Left kidney (tissue), 1 donor: ENCODE measurements at regions not wholly inside any gene's neighbourhood (a gene's known extent, or its start where the extent isn't known, plus 50 kb on each side); places are given as distances from the start of the nearest gene placed in this dataset.

ENCODE experiments used
- DNase-seq: peaks from one replicate; pipeline ENCODE4 v3.0.0-alpha.2; 2013

GRCh38 chr5:158368686-158369085 is 509.7 kb upstream of the CLINT1 start:
- no peak for DNase-seq

- DNase-seq, result no peak
Measured at GRCh38 chr5:158364367-158364766, 505.4 kb upstream of the CLINT1 start.

GRCh38 chr5:158354958-158355357 is 496.0 kb upstream of the CLINT1 start:
- DNase-seq, result no peak

- DNase-seq, result no peak
Measured at GRCh38 chr5:158351485-158352125, 492.7 kb upstream of the CLINT1 start.

GRCh38 chr5:158349987-158350386 is 491.0 kb upstream of the CLINT1 start:
- peak; percentile 21 for DNase-seq

GRCh38 chr5:158344376-158344775 is 485.4 kb upstream of the CLINT1 start:
- no peak for DNase-seq

- no peak for DNase-seq
Measured at GRCh38 chr5:158340608-158341007, 481.7 kb upstream of the CLINT1 start.

- no peak for DNase-seq
Measured at GRCh38 chr5:158326256-158326655, 467.3 kb upstream of the CLINT1 start.

GRCh38 chr5:158324236-158324635 is 465.3 kb upstream of the CLINT1 start:
- no peak for DNase-seq

- no peak for DNase-seq
Measured at GRCh38 chr5:158322620-158323019, 463.7 kb upstream of the CLINT1 start.

GRCh38 chr5:158320934-158321333 is 462.0 kb upstream of the CLINT1 start:
- DNase-seq, result no peak

- DNase-seq, result no peak
Measured at GRCh38 chr5:158320178-158320674, 461.3 kb upstream of the CLINT1 start.

GRCh38 chr5:158317507-158317906 is 458.6 kb upstream of the CLINT1 start:
- no peak for DNase-seq

- no peak for DNase-seq
Measured at GRCh38 chr5:158313733-158314464, 455.0 kb upstream of the CLINT1 start.

GRCh38 chr5:158313027-158313732 is 454.2 kb upstream of the CLINT1 start:
- no peak for DNase-seq

GRCh38 chr5:158309088-158309807 is 450.3 kb upstream of the CLINT1 start:
- DNase-seq, result no peak

GRCh38 chr5:158308429-158309025 is 449.6 kb upstream of the CLINT1 start:
- DNase-seq, result no peak

GRCh38 chr5:158305861-158306260 is 446.9 kb upstream of the CLINT1 start:
- no peak for DNase-seq

- DNase-seq, result no peak
Measured at GRCh38 chr5:158304607-158305006, 445.7 kb upstream of the CLINT1 start.

- DNase-seq, result no peak
Measured at GRCh38 chr5:158303883-158304282, 444.9 kb upstream of the CLINT1 start.

- DNase-seq, result no peak
Measured at GRCh38 chr5:158303275-158303674, 444.3 kb upstream of the CLINT1 start.

- no peak for DNase-seq
Measured at GRCh38 chr5:158302029-158302428, 443.1 kb upstream of the CLINT1 start.
